ENCODE measurements at regions not wholly inside any gene's neighbourhood (a gene's known extent, or its start where the extent isn't known, plus 50 kb on each side); places are given as distances from the start of the nearest gene placed in this dataset.

GRCh38 chr2:217260441-217261115 lies 400.7 kb upstream of the TNP1 start:
- TF ChIP-seq CTCF (IDR thresholded peaks at IDR 0.05) = no peak

- no peak for TF ChIP-seq CTCF (IDR thresholded peaks at IDR 0.05)
Measured at GRCh38 chr2:217258170-217258569, 398.3 kb upstream of the TNP1 start.

- no peak for TF ChIP-seq CTCF (IDR thresholded peaks at IDR 0.05)
Measured at GRCh38 chr2:217256251-217256650, 396.4 kb upstream of the TNP1 start.

- TF ChIP-seq CTCF (IDR thresholded peaks at IDR 0.05) = no peak
Measured at GRCh38 chr2:217254111-217254510, 394.2 kb upstream of the TNP1 start.

- no peak for TF ChIP-seq CTCF (IDR thresholded peaks at IDR 0.05)
Measured at GRCh38 chr2:217252181-217252580, 392.3 kb upstream of the TNP1 start.

GRCh38 chr2:217250013-217250524 lies 390.2 kb upstream of the TNP1 start:
- no peak for TF ChIP-seq CTCF (IDR thresholded peaks at IDR 0.05)

- TF ChIP-seq CTCF (IDR thresholded peaks at IDR 0.05) = no peak
Measured at GRCh38 chr2:217249121-217250012, 389.5 kb upstream of the TNP1 start.
